Thyroid gland (tissue), 4 donors: ENCODE measurements at regions not wholly inside any gene's neighbourhood (a gene's known extent, or its start where the extent isn't known, plus 50 kb on each side); places are given as distances from the start of the nearest gene placed in this dataset.

Source experiments
- DNase-seq, 2 donors: peaks; one replicate each; pipeline ENCODE4 v3.0.0-alpha.2; 2019
- H3K27ac ChIP-seq, 3 donors: fragments of 200-600 bp; sonication (generic); 1 replicate in 2 of 3; 2 replicates in 1 of 3; pipeline ENCODE4 v1.5.1; 2016 to 2019; ENCODE audit warnings: mild to moderate bottlenecking in 1 of 3, moderate library complexity in 1 of 3
- H3K27me3 ChIP-seq: fragments of 200-600 bp; sonication (generic); one replicate; pipeline ENCODE4 v1.5.1; 2019
- H3K36me3 ChIP-seq, 2 donors: fragments of 200-600 bp; sonication (generic); one replicate each; pipeline ENCODE4 v1.5.1; 2016 to 2019
- H3K4me1 ChIP-seq, 2 donors: fragments of 200-600 bp; sonication (generic); one replicate each; pipeline ENCODE4 v1.5.1; 2017 to 2019
- H3K4me3 ChIP-seq, 3 donors: fragments of 200-600 bp; sonication (generic); replicated peaks in 1 of 3; 1 replicate in 2 of 3; 2 replicates in 1 of 3; pipeline ENCODE4 v1.5.1; 2016; ENCODE audit warnings: mild to moderate bottlenecking in 1 of 3
- H3K9me3 ChIP-seq: fragments of 200-600 bp; sonication (generic); one replicate; pipeline ENCODE4 v1.5.1; 2017
- CTCF ChIP-seq, 6 experiments: fragments of 200-600 bp in 3 of 6; fragments of 450-650 bp in 3 of 6; sonication (generic) in 3 of 6; IDR thresholded peaks; one replicate each; pipeline ENCODE4 v1.5.1; 2016 to 2019; ENCODE audit warnings: antibody characterized with exemption in 6 of 6, mild to moderate bottlenecking in 2 of 6, inconsistent platforms in 1 of 6, moderate library complexity in 1 of 6
- POLR2A ChIP-seq, 2 donors: fragments of 450-650 bp; IDR thresholded peaks; one replicate each; pipeline ENCODE4 v1.6.1; 2017; ENCODE audit warnings: antibody characterized with exemption in 2 of 2, mild to moderate bottlenecking in 2 of 2, moderate library complexity in 1 of 2
- WGBS, 2 donors: methylation state at CpG; one replicate each; pipeline ENCODE4 v1.1.5; 2017; 5-methylcytosine and 5-hydroxymethylcytosine counted together
- intact Hi-C: fragments of 100-400 bp; cut with DNase I; formaldehyde crosslinking; loops from one replicate; pipeline ENCODE4 v1.15.1; 2023

GRCh38 chr4:29079260-29079659 lies 1640.9 kb upstream of the PCDH7 start:
- Histone ChIP-seq H3K36me3 (no peaks in the 10 kb centered on the region), H3K9me3 (no peaks in the 10 kb centered on the region), H3K4me1 (no peaks in the 10 kb centered on the region), H3K4me3 (no peak overlapping the region), H3K27ac (no peak overlapping the region), H3K27me3 (no peaks in the 10 kb centered on the region)
- 82 to 88% methylated on average over 2 of the region's 2 CpGs for WGBS, 2 donors
- TF ChIP-seq POLR2A (IDR thresholded peaks at IDR 0.05) = no peak
- no peak for TF ChIP-seq CTCF (IDR thresholded peaks at IDR 0.05)
- DNase-seq = no peak
- intact Hi-C loops = no loop called here

GRCh38 chr4:29081234-29081955 lies 1638.8 kb upstream of the PCDH7 start:
- Histone ChIP-seq H3K27ac (no peak overlapping the region), H3K27me3 (no peaks in the 10 kb centered on the region), H3K4me3 (no peak overlapping the region), H3K4me1 (no peaks in the 10 kb centered on the region), H3K9me3 (no peaks in the 10 kb centered on the region), H3K36me3 (no peaks in the 10 kb centered on the region)
- 61 to 65% methylated on average over 5 of the region's 5 CpGs for WGBS, 2 donors
- intact Hi-C loops = no loop called here
- no peak for DNase-seq
- TF ChIP-seq POLR2A (IDR thresholded peaks at IDR 0.05) (no peak), CTCF (IDR thresholded peaks at IDR 0.05) (peak in 1 of 6 experiments; percentile 12)

GRCh38 chr4:29082684-29083083 lies 1637.5 kb upstream of the PCDH7 start:
- Histone ChIP-seq H3K4me3 (no peak overlapping the region), H3K36me3 (no peaks in the 10 kb centered on the region), H3K27ac (no peak overlapping the region), H3K4me1 (no peaks in the 10 kb centered on the region), H3K9me3 (no peaks in the 10 kb centered on the region), H3K27me3 (no peaks in the 10 kb centered on the region)
- TF ChIP-seq CTCF (IDR thresholded peaks at IDR 0.05) = no peak
- TF ChIP-seq POLR2A (IDR thresholded peaks at IDR 0.05) = no peak
- 71 to 74% methylated on average over 5 of the region's 5 CpGs for WGBS, 2 donors
- intact Hi-C loops = no loop called here
- DNase-seq = no peak

GRCh38 chr4:29085748-29086147 lies 1634.4 kb upstream of the PCDH7 start:
- TF ChIP-seq POLR2A (IDR thresholded peaks at IDR 0.05) = no peak
- TF ChIP-seq CTCF (IDR thresholded peaks at IDR 0.05) = no peak
- intact Hi-C loops = no loop called here
- Histone ChIP-seq H3K4me3 (no peak overlapping the region), H3K9me3 (no peaks in the 10 kb centered on the region), H3K36me3 (no peaks in the 10 kb centered on the region), H3K27me3 (no peaks in the 10 kb centered on the region), H3K4me1 (no peaks in the 10 kb centered on the region), H3K27ac (no peak overlapping the region)
- no peak for DNase-seq
- 92 to 94% methylated on average over 4 of the region's 4 CpGs for WGBS, 2 donors

- Histone ChIP-seq H3K4me3 (no peak overlapping the region), H3K27me3 (no peaks in the 10 kb centered on the region), H3K36me3 (no peaks in the 10 kb centered on the region), H3K27ac (no peak overlapping the region), H3K9me3 (no peaks in the 10 kb centered on the region), H3K4me1 (no peaks in the 10 kb centered on the region)
- intact Hi-C loops = no loop called here
- no peak for TF ChIP-seq CTCF (IDR thresholded peaks at IDR 0.05)
- no peak for TF ChIP-seq POLR2A (IDR thresholded peaks at IDR 0.05)
- 94 to 96% methylated on average over 3 of the region's 3 CpGs for WGBS, 2 donors
- DNase-seq = no peak
These were observed 1615.5 kb upstream of the PCDH7 start for GRCh38 chr4:29104694-29105093.
